Natural killer cell (primary cell): ENCODE measurements at regions not wholly inside any gene's neighbourhood (a gene's known extent, or its start where the extent isn't known, plus 50 kb on each side); places are given as distances from the start of the nearest gene placed in this dataset.

Source experiments
- ATAC-seq, 3 donors: fragments of 150-1000 bp in 2 of 3; fragments of 200-7000 bp in 1 of 3; cut with Tn5 transposase; 1 replicate in 1 of 3; 2 replicates in 2 of 3; pipeline ENCODE4 v1.10.0; 2021; ENCODE audit warnings: mild to moderate bottlenecking in 2 of 3, moderate library complexity in 2 of 3
- DNase-seq, 2 donors: peaks; one replicate each; pipeline versions ENCODE4 v3.0.0 to v3.0.0-alpha.2; 2013 to 2021; ENCODE audit warnings: mixed read lengths in 1 of 2
- H3K27ac ChIP-seq: one replicate; pipeline ENCODE4 v1.5.1; 2013; ENCODE audit warnings: mild to moderate bottlenecking, low read length
- H3K27me3 ChIP-seq: one replicate; pipeline ENCODE4 v1.6.1; 2013; ENCODE audit warnings: low read length; ENCODE audit not compliant: control insufficient read depth, insufficient read depth
- H3K36me3 ChIP-seq: one replicate; pipeline ENCODE4 v1.6.1; 2013; ENCODE audit warnings: low read length; ENCODE audit not compliant: control insufficient read depth, insufficient read depth
- H3K4me1 ChIP-seq: one replicate; pipeline ENCODE4 v1.6.1; 2013; ENCODE audit warnings: low read length; ENCODE audit not compliant: control insufficient read depth, insufficient read depth
- H3K4me3 ChIP-seq: one replicate; pipeline ENCODE4 v1.5.1; 2013; ENCODE audit warnings: low read length
- H3K9me3 ChIP-seq: one replicate; pipeline ENCODE4 v1.6.1; 2013; ENCODE audit warnings: low read length; ENCODE audit not compliant: control insufficient read depth, insufficient read depth
- H3K27ac Mint-ChIP-seq, 2 donors: one replicate each; pipeline ENCODE4 v1.8.0; 2022; ENCODE audit warnings: mild to moderate bottlenecking in 2 of 2, mixed read lengths in 2 of 2, moderate library complexity in 1 of 2
- H3K27me3 Mint-ChIP-seq, 2 donors: one replicate each; pipeline ENCODE4 v1.8.0; 2022; ENCODE audit warnings: low read depth in 2 of 2, mixed read lengths in 2 of 2
- H3K36me3 Mint-ChIP-seq: one replicate; pipeline ENCODE4 v1.8.0; 2022; ENCODE audit warnings: mixed read lengths
- H3K4me1 Mint-ChIP-seq, 2 donors: one replicate each; pipeline ENCODE4 v1.8.0; 2022; ENCODE audit warnings: mixed read lengths in 2 of 2
- H3K4me3 Mint-ChIP-seq: one replicate; pipeline ENCODE4 v1.8.0; 2022; ENCODE audit warnings: mild to moderate bottlenecking, moderate library complexity, mixed read lengths
- H3K9me3 Mint-ChIP-seq, 2 donors: one replicate each; pipeline ENCODE4 v1.8.0; 2022; ENCODE audit warnings: mixed read lengths in 2 of 2
- CTCF ChIP-seq: fragments of 200-600 bp; IDR thresholded peaks from one replicate; pipeline ENCODE4 v1.8.0; 2022; ENCODE audit warnings: antibody characterized with exemption
- WGBS: methylation state at CpG from one replicate; pipeline ENCODE4 v1.1.7; 2013; ENCODE audit warnings: missing lambda C conversion rate; ENCODE audit not compliant: insufficient coverage; 5-methylcytosine and 5-hydroxymethylcytosine counted together
- intact Hi-C: fragments of 100-400 bp; cut with micrococcal nuclease; formaldehyde crosslinking; loops from one replicate; pipeline ENCODE4 v1.14.2; 2022

GRCh38 chr3:181290941-181291340 lies 301.4 kb upstream of the DNAJC19 start:
- H3K36me3 Mint-ChIP-seq, result no peaks in the 10 kb centered on the region
- DNase-seq (no peak), ATAC-seq (no peak)
- no peaks in the 10 kb centered on the region for H3K4me1 Mint-ChIP-seq
- H3K4me1 ChIP-seq, result no peaks in the 10 kb centered on the region
- H3K27me3 Mint-ChIP-seq, result no peaks in the 10 kb centered on the region
- WGBS, result 78% methylated on average over 3 of the region's 3 CpGs
- H3K27ac ChIP-seq, result no peak overlapping the region
- no peaks in the 10 kb centered on the region for H3K27me3 ChIP-seq
- H3K4me3 Mint-ChIP-seq, result no peak overlapping the region
- intact Hi-C loops, result no loop called here
- no peak overlapping the region for H3K27ac Mint-ChIP-seq
- no peaks in the 10 kb centered on the region for H3K36me3 ChIP-seq
- H3K4me3 ChIP-seq, result no peak overlapping the region
- no peak for TF ChIP-seq CTCF
- peaks cover 0 to under 1% of the 10 kb centered on the region in 2 donors for H3K9me3 Mint-ChIP-seq
- no peaks in the 10 kb centered on the region for H3K9me3 ChIP-seq

- H3K27me3 Mint-ChIP-seq, result no peaks in the 10 kb centered on the region
- H3K4me1 ChIP-seq, result no peaks in the 10 kb centered on the region
- H3K4me3 ChIP-seq, result no peak overlapping the region
- intact Hi-C loops, result no loop called here
- no peaks in the 10 kb centered on the region for H3K4me1 Mint-ChIP-seq
- H3K9me3 Mint-ChIP-seq, result peaks cover 0 to under 1% of the 10 kb centered on the region in 2 donors
- H3K9me3 ChIP-seq, result no peaks in the 10 kb centered on the region
- no peak overlapping the region for H3K27ac Mint-ChIP-seq
- no peak overlapping the region for H3K27ac ChIP-seq
- no peak for TF ChIP-seq CTCF
- H3K36me3 Mint-ChIP-seq, result no peaks in the 10 kb centered on the region
- no peaks in the 10 kb centered on the region for H3K36me3 ChIP-seq
- DNase-seq (no peak), ATAC-seq (no peak)
- no peak overlapping the region for H3K4me3 Mint-ChIP-seq
- H3K27me3 ChIP-seq, result no peaks in the 10 kb centered on the region
- WGBS, result 77% methylated on average over 1 of the region's 4 CpGs
Observed at GRCh38 chr3:181289306-181289705, 299.8 kb upstream of the DNAJC19 start.

GRCh38 chr3:181288145-181288544 lies 298.6 kb upstream of the DNAJC19 start:
- ATAC-seq (no peak), DNase-seq (no peak)
- no peak for TF ChIP-seq CTCF
- Mint-ChIP-seq H3K4me1 (no peaks in the 10 kb centered on the region), H3K9me3 (peaks cover 0 to 2% of the 10 kb centered on the region in 2 donors), H3K27me3 (no peaks in the 10 kb centered on the region), H3K27ac (no peak overlapping the region), H3K4me3 (no peak overlapping the region), H3K36me3 (no peaks in the 10 kb centered on the region)
- H3K27ac ChIP-seq, result no peak overlapping the region
- no peaks in the 10 kb centered on the region for H3K9me3 ChIP-seq
- intact Hi-C loops, result no loop called here
- no peaks in the 10 kb centered on the region for H3K4me1 ChIP-seq
- H3K4me3 ChIP-seq, result no peak overlapping the region
- H3K27me3 ChIP-seq, result no peaks in the 10 kb centered on the region
- 72% methylated on average over 2 of the region's 3 CpGs for WGBS
- no peaks in the 10 kb centered on the region for H3K36me3 ChIP-seq

- peaks cover 0 to 3% of the 10 kb centered on the region in 2 donors for H3K27me3 Mint-ChIP-seq
- Histone ChIP-seq H3K36me3 (no peaks in the 10 kb centered on the region), H3K27me3 (peaks cover 2% of the 10 kb centered on the region), H3K27ac (no peak overlapping the region), H3K4me3 (no peak overlapping the region), H3K9me3 (no peaks in the 10 kb centered on the region), H3K4me1 (no peaks in the 10 kb centered on the region)
- no peak for ATAC-seq
- no peak for TF ChIP-seq CTCF
- no peak overlapping the region for H3K4me3 Mint-ChIP-seq
- peaks cover 0 to 3% of the 10 kb centered on the region in 2 donors for H3K9me3 Mint-ChIP-seq
- intact Hi-C loops, result no loop called here
- H3K36me3 Mint-ChIP-seq, result no peaks in the 10 kb centered on the region
- no peak for DNase-seq
- H3K27ac Mint-ChIP-seq, result no peak overlapping the region
- WGBS, result no CpG with 5 or more reads among the region's 2 CpGs
- H3K4me1 Mint-ChIP-seq, result no peaks in the 10 kb centered on the region
Observed at GRCh38 chr3:181279239-181279565, 289.7 kb upstream of the DNAJC19 start.
